ENCODE measurements at regions not wholly inside any gene's neighbourhood (a gene's known extent, or its start where the extent isn't known, plus 50 kb on each side); places are given as distances from the start of the nearest gene placed in this dataset.

DNA sequence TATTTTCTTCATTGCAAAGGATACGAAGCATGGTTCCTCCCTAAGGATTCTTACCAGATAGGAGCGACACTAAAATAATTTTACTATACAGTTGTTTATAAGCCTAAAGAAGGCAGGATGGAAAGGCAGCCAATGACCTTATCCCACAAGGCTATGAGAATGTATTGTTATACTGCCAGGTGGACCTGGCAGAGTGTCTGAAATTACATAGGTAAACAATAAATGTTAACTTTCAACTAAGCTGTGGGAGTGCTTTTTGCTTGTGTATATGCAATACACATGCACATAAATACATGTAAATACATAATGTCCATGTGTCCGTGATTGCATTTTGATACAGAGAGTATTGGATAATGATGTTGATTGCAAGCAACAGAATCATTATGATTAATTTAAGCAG, 850.6 kb downstream of the CENPC start:
- TF ChIP-seq, protein P1, sequence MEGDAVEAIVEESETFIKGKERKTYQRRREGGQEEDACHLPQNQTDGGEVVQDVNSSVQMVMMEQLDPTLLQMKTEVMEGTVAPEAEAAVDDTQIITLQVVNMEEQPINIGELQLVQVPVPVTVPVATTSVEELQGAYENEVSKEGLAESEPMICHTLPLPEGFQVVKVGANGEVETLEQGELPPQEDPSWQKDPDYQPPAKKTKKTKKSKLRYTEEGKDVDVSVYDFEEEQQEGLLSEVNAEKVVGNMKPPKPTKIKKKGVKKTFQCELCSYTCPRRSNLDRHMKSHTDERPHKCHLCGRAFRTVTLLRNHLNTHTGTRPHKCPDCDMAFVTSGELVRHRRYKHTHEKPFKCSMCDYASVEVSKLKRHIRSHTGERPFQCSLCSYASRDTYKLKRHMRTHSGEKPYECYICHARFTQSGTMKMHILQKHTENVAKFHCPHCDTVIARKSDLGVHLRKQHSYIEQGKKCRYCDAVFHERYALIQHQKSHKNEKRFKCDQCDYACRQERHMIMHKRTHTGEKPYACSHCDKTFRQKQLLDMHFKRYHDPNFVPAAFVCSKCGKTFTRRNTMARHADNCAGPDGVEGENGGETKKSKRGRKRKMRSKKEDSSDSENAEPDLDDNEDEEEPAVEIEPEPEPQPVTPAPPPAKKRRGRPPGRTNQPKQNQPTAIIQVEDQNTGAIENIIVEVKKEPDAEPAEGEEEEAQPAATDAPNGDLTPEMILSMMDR (conservative IDR thresholded peaks at IDR 0.05; ENCODE audit: low read depth, low read length) = no peak
- no peak for TF ChIP-seq EZH2 (IDR thresholded peaks at IDR 0.05; ENCODE audit: borderline replicate concordance, low read depth, low read length, poor library complexity, severe bottlenecking)
